Endothelial cell (in vitro differentiated cells): ENCODE measurements at regions not wholly inside any gene's neighbourhood (a gene's known extent, or its start where the extent isn't known, plus 50 kb on each side); places are given as distances from the start of the nearest gene placed in this dataset.

ENCODE experiments used
- DNase-seq: peaks from one replicate; pipeline ENCODE4 v3.0.0; 2021; ENCODE audit warnings: low spot score
- H3K27ac Mint-ChIP-seq: one replicate; pipeline ENCODE4 v1.8.0; 2021; ENCODE audit warnings: mixed read lengths, inconsistent platforms; ENCODE audit not compliant: unreplicated experiment
- H3K27me3 Mint-ChIP-seq: one replicate; pipeline ENCODE4 v1.8.0; 2021; ENCODE audit warnings: mild to moderate bottlenecking, moderate library complexity, mixed read lengths, inconsistent platforms; ENCODE audit not compliant: unreplicated experiment
- H3K36me3 Mint-ChIP-seq: one replicate; pipeline ENCODE4 v1.8.0; 2021; ENCODE audit warnings: mild to moderate bottlenecking, low read depth, mixed read lengths, inconsistent platforms; ENCODE audit not compliant: unreplicated experiment
- H3K4me1 Mint-ChIP-seq: one replicate; pipeline ENCODE4 v1.8.0; 2021; ENCODE audit warnings: mild to moderate bottlenecking, mixed read lengths, inconsistent platforms; ENCODE audit not compliant: unreplicated experiment
- H3K4me3 Mint-ChIP-seq: one replicate; pipeline ENCODE4 v1.8.0; 2021; ENCODE audit warnings: mild to moderate bottlenecking, mixed read lengths, inconsistent platforms; ENCODE audit not compliant: unreplicated experiment
- H3K9me3 Mint-ChIP-seq: one replicate; pipeline ENCODE4 v1.8.0; 2021; ENCODE audit warnings: mixed read lengths, inconsistent platforms; ENCODE audit not compliant: unreplicated experiment
- TF ChIP-seq, protein P1 (sequence below): fragments of 200-600 bp; sonication (generic); IDR thresholded peaks from one replicate; pipeline ENCODE4 v1.5.0; 2021; ENCODE audit warnings: antibody characterized with exemption; ENCODE audit not compliant: unreplicated experiment

DNA sequence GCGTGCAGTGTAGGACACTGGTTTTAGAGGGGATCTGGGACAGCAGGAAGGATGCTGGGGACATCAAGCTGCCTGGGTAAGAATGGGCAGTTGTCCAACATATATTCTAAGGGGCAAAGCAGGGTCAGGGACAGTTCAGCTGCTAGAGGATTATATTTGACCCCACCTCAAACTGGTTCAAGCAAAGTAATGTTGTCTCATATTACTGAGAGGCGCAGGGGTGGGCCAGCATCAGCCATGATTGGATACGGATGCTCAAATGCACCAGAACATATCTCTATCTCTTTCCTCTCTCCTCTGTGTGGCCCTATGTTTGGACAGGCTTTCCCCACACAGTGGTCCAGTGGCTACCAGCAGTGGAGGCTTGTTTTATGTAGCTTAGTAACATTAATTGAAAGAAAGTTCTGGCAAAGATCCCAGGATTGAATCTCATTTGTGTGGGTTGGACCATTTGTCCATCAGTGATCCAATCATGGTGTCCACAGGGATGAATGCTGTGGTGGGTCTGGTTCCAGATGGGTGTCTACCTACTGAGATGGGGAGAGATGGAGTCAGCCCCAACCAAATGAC, 49.8 kb upstream of the RGMA start:
- peaks cover 4% of the 10 kb centered on the region for H3K4me1 Mint-ChIP-seq
- no peaks in the 10 kb centered on the region for H3K36me3 Mint-ChIP-seq
- no peak for DNase-seq
- no peaks in the 10 kb centered on the region for H3K9me3 Mint-ChIP-seq
- no peak overlapping the region for H3K4me3 Mint-ChIP-seq
- peaks cover 7% of the 10 kb centered on the region for H3K27me3 Mint-ChIP-seq
- no peak overlapping the region for H3K27ac Mint-ChIP-seq
- TF ChIP-seq, protein P1, sequence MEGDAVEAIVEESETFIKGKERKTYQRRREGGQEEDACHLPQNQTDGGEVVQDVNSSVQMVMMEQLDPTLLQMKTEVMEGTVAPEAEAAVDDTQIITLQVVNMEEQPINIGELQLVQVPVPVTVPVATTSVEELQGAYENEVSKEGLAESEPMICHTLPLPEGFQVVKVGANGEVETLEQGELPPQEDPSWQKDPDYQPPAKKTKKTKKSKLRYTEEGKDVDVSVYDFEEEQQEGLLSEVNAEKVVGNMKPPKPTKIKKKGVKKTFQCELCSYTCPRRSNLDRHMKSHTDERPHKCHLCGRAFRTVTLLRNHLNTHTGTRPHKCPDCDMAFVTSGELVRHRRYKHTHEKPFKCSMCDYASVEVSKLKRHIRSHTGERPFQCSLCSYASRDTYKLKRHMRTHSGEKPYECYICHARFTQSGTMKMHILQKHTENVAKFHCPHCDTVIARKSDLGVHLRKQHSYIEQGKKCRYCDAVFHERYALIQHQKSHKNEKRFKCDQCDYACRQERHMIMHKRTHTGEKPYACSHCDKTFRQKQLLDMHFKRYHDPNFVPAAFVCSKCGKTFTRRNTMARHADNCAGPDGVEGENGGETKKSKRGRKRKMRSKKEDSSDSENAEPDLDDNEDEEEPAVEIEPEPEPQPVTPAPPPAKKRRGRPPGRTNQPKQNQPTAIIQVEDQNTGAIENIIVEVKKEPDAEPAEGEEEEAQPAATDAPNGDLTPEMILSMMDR, result no peak
